GM21723 (cell line): ENCODE measurements at regions not wholly inside any gene's neighbourhood (a gene's known extent, or its start where the extent isn't known, plus 50 kb on each side); places are given as distances from the start of the nearest gene placed in this dataset.
"Not testable (repeated sequence)": the region's sequence is repeated elsewhere in the genome, so short reads cannot be mapped to it uniquely, and the experiment has no call there.

Experiments
- ATAC-seq: cut with Tn5 transposase; IDR thresholded peaks from one replicate; pipeline ENCODE4 v1.9.1; 2021; ENCODE audit warnings: mild to moderate bottlenecking, moderate library complexity; ENCODE audit not compliant: unreplicated experiment

- no peak for ATAC-seq
Measured at GRCh38 chr2:142290931-142291330, 160.1 kb upstream of the LRP1B start.

GRCh38 chr2:142286618-142287017, 155.8 kb upstream of the LRP1B start:
- ATAC-seq: peak; percentile 83

DNA sequence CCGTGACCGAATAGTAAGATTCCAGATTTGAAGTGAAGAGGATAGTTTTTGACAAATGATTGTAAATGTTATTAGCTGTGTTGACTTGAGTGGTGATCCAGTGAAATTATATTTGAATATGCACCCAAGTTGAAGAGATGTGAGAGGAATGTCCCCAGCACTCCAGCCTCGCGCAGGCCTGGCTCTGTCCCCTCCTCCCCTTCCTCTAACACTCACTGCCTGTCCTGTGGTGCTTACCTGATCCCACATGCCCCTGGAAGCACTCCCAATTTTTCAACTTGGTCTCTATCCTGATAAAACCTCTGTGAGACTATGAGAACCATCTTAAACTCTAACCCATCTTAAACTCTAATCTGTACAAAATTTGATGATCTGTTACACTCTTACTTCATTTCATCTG, 154.7 kb upstream of the LRP1B start:
- no peak for ATAC-seq

DNA sequence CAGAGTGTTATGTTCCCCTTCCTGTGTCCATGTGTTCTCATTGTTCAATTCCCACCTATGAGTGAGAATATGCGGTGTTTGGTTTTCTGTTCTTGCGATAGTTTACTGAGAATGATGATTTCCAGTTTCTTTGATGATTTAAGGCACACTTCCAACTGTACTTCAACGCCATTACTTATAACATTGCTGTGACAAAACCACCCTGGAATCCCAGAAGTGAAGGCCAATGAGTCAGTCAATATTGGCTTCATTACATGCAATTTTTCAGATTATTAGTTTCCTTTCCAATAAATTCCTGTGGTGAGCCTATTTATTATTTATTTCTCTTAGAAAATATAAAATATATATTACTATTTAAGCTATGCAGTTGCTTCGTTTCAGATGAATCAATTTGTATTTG, 153.5 kb upstream of the LRP1B start:
- ATAC-seq: not testable (repeated sequence)

DNA sequence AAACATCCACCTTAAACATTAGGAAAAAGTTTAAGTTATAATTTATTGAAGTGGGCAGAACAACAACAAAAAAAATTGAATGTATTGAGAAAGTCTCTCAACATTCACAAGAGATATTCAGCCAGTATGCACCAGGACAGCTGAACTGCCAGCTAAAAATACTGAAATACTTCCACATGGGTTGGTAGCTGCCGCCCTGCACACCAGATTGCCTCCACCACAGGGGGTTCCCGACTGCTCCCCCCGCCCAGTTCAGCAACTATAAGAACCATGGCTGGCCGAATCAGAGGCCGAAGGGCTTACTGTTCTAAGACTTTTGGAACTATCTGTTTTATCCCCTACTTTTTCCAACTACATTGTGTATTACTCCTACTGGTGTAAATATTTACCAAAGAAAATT, 150.0 kb upstream of the LRP1B start:
- ATAC-seq: no peak

DNA sequence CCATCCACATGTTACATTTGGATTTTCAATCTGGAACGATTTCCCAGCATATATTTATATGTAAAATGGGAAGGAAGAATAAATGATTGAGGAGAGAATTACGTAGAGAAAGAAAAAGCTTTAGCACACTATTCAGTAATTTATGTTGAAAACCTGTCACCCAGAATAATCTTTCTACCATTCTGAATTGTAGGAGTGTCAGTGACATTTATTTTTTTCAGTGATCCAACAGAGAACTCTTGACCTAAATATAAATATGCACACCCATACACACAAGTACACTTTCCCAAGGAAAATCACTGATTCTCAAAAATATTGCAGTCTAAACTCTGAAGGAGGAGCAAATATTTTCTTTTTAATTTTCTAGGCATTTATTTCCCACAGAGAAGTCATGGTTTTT, 140.2 kb upstream of the LRP1B start:
- ATAC-seq: no peak

DNA sequence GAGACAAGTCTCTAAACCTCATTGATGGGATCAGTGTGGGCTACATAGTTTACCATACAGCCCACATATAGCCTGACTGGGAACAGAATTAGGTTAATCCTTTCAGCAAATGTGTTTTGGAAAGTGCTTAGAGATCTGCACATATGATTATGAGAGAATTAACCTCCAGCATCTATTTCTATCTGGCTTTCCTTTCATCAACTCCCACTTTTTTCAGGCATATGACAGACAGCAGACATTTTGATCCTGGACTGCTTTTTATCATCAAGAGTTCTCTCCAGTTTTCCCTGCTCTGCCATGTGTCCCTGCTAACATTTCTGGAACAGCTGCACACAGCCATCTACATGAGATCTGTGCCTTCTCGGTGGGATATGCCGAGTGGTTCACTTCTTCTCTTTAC, 139.5 kb upstream of the LRP1B start:
- no peak for ATAC-seq

GRCh38 chr2:142259356-142259755, 128.5 kb upstream of the LRP1B start:
- no peak for ATAC-seq

GRCh38 chr2:142254031-142254430, 123.2 kb upstream of the LRP1B start:
- ATAC-seq: no peak

GRCh38 chr2:142241016-142241415, 110.2 kb upstream of the LRP1B start:
- no peak for ATAC-seq

- ATAC-seq: no peak
Measured at GRCh38 chr2:142236181-142236580, 105.4 kb upstream of the LRP1B start.

DNA sequence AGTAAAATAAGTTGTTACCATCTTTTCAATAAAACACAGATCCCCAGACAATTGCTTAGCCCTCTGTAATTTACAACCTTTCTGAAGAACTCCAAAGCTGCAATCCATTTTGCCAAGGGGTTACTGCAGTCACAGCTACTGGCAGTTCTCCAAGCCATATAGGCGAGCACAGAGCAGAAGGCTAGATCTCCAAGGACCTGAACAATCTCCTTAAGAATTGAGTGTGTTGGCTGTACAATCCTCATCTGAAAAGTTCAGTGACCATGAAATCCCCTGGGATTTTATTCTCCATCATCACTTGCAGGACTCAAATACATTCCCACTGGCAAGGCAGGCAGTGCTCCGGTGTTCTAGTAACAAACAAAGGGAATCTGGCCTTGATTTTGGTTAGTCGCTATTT, 103.9 kb upstream of the LRP1B start:
- no peak for ATAC-seq

DNA sequence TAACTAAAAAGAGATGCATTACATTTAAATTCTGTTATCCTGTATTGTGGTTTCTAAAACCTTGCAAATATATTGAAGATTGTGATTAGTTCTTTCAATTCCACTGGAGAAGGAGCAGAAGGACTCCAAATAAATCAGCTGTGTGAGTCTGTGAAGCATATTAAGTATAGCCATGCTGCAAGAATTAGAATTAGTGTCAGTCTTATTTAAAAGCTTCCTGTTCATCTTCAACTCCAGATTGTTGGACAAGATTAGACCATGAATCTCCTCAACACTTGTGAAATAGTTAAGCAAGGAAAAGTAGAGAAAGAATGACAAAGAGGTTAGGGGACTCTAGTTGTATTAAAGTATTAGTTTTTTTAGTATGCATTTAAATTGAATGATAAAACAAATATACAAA, 92.5 kb upstream of the LRP1B start:
- ATAC-seq: no peak

DNA sequence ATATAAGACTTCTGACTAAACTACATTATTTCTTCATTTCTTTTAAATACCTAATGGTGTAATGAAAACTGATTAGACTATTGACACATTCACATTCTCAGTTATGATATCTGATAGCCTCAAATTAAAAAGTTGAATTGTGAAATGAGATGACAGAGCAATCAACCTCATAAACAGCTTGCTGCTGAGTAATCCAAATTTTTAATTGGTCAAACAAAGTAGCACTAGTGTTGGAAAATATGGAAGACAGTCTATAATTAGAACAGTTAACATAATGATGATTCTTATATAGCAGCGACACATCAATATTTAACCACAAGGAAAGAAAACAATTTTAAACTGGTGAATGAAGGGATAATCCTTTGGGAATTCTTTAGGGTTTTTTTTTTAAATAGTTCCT, 91.9 kb upstream of the LRP1B start:
- ATAC-seq: no peak

DNA sequence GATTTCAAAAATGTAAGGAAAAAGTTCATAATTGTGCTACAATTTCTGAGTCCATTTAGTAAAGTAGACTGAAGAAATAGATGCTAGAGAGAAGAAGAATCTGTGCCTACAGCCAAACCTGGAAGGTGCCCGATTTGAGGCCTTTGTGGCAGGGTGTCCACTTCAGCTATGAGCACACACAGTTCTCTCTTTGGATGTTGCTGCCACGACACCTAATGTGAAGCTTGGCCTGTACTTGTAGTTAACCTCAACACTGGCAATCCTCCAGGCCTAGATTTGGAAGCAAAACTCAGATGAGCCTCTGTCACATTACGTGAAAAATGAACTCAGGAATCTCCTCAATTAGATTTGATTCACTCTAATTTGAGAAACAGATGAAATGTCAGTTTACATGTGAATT, 90.1 kb upstream of the LRP1B start:
- no peak for ATAC-seq

GRCh38 chr2:142220239-142220638, 89.4 kb upstream of the LRP1B start:
- ATAC-seq: no peak

GRCh38 chr2:142218471-142218870, 87.7 kb upstream of the LRP1B start:
- no peak for ATAC-seq

- no peak for ATAC-seq
Measured at GRCh38 chr2:142217804-142218203, 87.0 kb upstream of the LRP1B start.

DNA sequence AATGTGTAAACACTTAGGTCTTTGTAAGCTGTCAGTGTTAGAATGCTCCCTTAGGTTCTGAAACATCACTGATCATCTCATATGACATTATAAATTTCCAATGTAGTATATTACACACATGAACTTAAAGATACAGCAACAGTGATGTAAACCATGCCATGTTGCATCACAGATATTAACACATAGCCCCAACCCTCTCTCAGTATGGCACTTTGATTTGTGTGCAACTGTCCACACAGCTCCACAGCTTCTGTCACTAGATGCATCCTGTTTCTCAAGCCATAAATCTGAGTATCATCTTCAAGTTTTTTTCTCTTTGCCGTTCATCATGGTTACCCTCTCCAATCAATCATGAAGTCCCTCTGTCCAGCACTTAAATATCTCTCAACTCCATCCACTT, 69.2 kb upstream of the LRP1B start:
- no peak for ATAC-seq

GRCh38 chr2:142199073-142199472, 68.3 kb upstream of the LRP1B start:
- ATAC-seq: no peak

GRCh38 chr2:142190805-142191204, 60.0 kb upstream of the LRP1B start:
- no peak for ATAC-seq

GRCh38 chr2:142189501-142189900, 58.7 kb upstream of the LRP1B start:
- ATAC-seq: no peak

GRCh38 chr2:142188562-142188961, 57.7 kb upstream of the LRP1B start:
- no peak for ATAC-seq
